DOHH2 (cell line): ENCODE measurements at regions not wholly inside any gene's neighbourhood (a gene's known extent, or its start where the extent isn't known, plus 50 kb on each side); places are given as distances from the start of the nearest gene placed in this dataset.
"Not testable (repeated sequence)": the region's sequence is repeated elsewhere in the genome, so short reads cannot be mapped to it uniquely, and the experiment has no call there.

Experiments
- CTCF ChIP-seq: fragments of 200-600 bp; sonication (generic); IDR thresholded peaks from one replicate; pipeline ENCODE4 v1.5.1; 2014; ENCODE audit warnings: antibody characterized with exemption, mild to moderate bottlenecking, low read depth, low read length; ENCODE audit not compliant: poor library complexity, severe bottlenecking
- EZH2phosphoT487 ChIP-seq: fragments of 200-600 bp; sonication (generic); IDR thresholded peaks from 2 replicates; pipeline ENCODE4 v1.6.1; 2017; ENCODE audit warnings: borderline replicate concordance, mild to moderate bottlenecking, antibody characterized with exemption, low read length, moderate library complexity, mixed read lengths

DNA sequence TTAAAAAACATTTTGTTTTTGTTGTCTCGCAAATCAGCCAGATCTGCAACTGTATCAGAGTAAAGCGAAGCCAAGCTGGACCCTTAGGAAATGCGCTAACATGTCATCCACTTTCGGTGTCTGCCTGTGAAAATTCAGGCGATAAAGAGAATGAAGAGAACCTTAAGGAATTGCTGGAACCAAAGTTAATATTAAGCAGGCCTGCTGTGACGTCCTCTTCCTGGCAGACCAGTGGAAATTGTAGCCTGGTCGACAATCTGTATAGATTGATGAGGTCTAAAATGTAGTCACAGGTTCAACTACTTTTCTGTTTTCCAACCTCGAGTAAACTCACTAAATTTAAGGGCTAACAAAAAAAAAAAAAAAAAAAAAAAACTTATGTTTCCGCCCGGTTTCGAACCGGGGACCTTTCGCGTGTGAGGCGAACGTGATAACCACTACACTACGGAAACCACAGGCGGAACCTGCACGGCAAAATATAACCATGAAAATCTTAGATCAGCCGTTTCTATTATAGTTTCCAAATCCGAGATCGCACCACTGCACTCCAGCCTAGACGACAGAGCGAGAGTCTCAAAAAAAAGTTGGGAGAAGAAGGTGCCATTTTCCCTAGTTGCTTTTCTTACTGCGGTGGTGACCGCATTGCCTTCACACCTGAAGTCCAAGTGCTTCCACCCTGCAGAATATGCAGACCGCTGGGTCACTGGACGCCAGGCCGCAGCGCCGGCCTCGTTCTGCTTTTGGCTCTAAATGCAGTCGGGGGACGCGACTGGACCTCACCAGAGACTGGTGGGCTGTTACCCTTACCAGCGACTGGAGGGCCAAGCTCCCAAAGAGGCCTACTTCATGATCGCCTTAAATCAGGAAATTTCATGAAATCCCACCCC lies 131.0 kb downstream of the PPIAL4A start:
- not testable (repeated sequence) for TF ChIP-seq CTCF, EZH2phosphoT487
